B cell (primary cell): ENCODE measurements at regions not wholly inside any gene's neighbourhood (a gene's known extent, or its start where the extent isn't known, plus 50 kb on each side); places are given as distances from the start of the nearest gene placed in this dataset.

ENCODE experiments used
- ATAC-seq: fragments of 200-7000 bp; cut with Tn5 transposase; one replicate; pipeline ENCODE4 v1.10.0; 2021; ENCODE audit warnings: low read depth, mild to moderate bottlenecking, moderate number of reproducible peaks, moderate library complexity
- CTCF ChIA-PET: fragments of 350-600 bp; sonication (Branson Sonifier 250); formaldehyde crosslinking; loops from one replicate; lab custom pipeline; 2021; ENCODE audit warnings: antibody characterized with exemption, inconsistent platforms; lab: Charles Lee
- POLR2A ChIA-PET: fragments of 350-600 bp; sonication (Branson Sonifier 250); formaldehyde crosslinking; loops from one replicate; lab custom pipeline; 2021; ENCODE audit warnings: antibody characterized with exemption; lab: Charles Lee
- DNase-seq: peaks from one replicate; pipeline ENCODE4 v3.0.0; 2013
- H2AFZ ChIP-seq: 2 replicates; pipeline ENCODE4 v1.6.1; 2012; ENCODE audit warnings: mild to moderate bottlenecking, low read depth, low read length; ENCODE audit not compliant: insufficient read depth, poor library complexity, severe bottlenecking
- H3K27ac ChIP-seq, 2 donors: 1 replicate in 1 of 2; 2 replicates in 1 of 2; pipeline ENCODE4 v1.5.1; 2012 to 2013; ENCODE audit warnings: low read length in 2 of 2, mild to moderate bottlenecking in 2 of 2, moderate library complexity in 1 of 2
- H3K27me3 ChIP-seq, 4 experiments: fragments of 200-600 bp in 1 of 4; sonication (generic) in 1 of 4; replicated peaks in 1 of 4; 1 replicate in 2 of 4; 2 replicates in 2 of 4; pipeline versions ENCODE4 v1.6.1 to v1.7.0; 2013 to 2016; ENCODE audit warnings: low read length in 3 of 4, mild to moderate bottlenecking in 2 of 4, mixed read lengths in 1 of 4, moderate library complexity in 1 of 4; ENCODE audit not compliant: insufficient read depth in 4 of 4, control insufficient read depth in 3 of 4; ENCODE audit errors: control extremely low read depth in 1 of 4
- H3K36me3 ChIP-seq, 2 experiments: replicated peaks in 1 of 2; 1 replicate in 1 of 2; 2 replicates in 1 of 2; pipeline versions ENCODE4 v1.6.1 to v1.7.1; 2013; ENCODE audit warnings: low read length in 1 of 2; ENCODE audit not compliant: insufficient read depth in 2 of 2, control insufficient read depth in 1 of 2; ENCODE audit errors: control extremely low read depth in 1 of 2, extremely low read depth in 1 of 2
- H3K4me1 ChIP-seq, 2 donors: fragments of 200-600 bp in 1 of 2; sonication (generic) in 1 of 2; 1 replicate in 1 of 2; 2 replicates in 1 of 2; pipeline versions ENCODE4 v1.5.1 to v1.6.1; 2013 to 2017; ENCODE audit warnings: low read length in 2 of 2; ENCODE audit not compliant: control insufficient read depth in 2 of 2, insufficient read depth in 2 of 2
- H3K4me2 ChIP-seq: replicated peaks from 2 replicates; pipeline ENCODE3; 2012; ENCODE audit warnings: mild to moderate bottlenecking, low read depth, low read length; ENCODE audit not compliant: poor library complexity, severe bottlenecking
- H3K4me3 ChIP-seq, 5 experiments: fragments of 200-600 bp in 1 of 5; sonication (generic) in 1 of 5; 1 replicate in 3 of 5; 2 replicates in 2 of 5; pipeline versions ENCODE4 v1.5.1 to v1.7.0; 2011 to 2016; ENCODE audit warnings: low read length in 4 of 5, mild to moderate bottlenecking in 4 of 5, low read depth in 2 of 5, control low read depth in 1 of 5, moderate library complexity in 1 of 5; ENCODE audit not compliant: insufficient read depth in 1 of 5; ENCODE audit errors: control extremely low read depth in 1 of 5, extremely low read depth in 1 of 5
- H3K79me2 ChIP-seq: fragments of 200-600 bp; sonication (generic); one replicate; pipeline ENCODE4 v1.6.0; 2016; ENCODE audit warnings: low read length; ENCODE audit not compliant: control insufficient read depth, insufficient read depth
- H3K9ac ChIP-seq: fragments of 200-600 bp; sonication (generic); 2 replicates; pipeline ENCODE4 v1.6.1; 2017; ENCODE audit warnings: mild to moderate bottlenecking, low read length, moderate library complexity
- H3K9me3 ChIP-seq, 3 donors: one replicate each; pipeline versions ENCODE4 v1.6.1 to v1.7.1; 2013; ENCODE audit warnings: low read length in 2 of 3; ENCODE audit not compliant: control insufficient read depth in 2 of 3, insufficient read depth in 1 of 3; ENCODE audit errors: control extremely low read depth in 1 of 3
- H4K20me1 ChIP-seq: 2 replicates; pipeline ENCODE4 v1.6.0; 2012; ENCODE audit warnings: mild to moderate bottlenecking, low read length; ENCODE audit not compliant: insufficient read depth, control insufficient read depth, poor library complexity, severe bottlenecking
- H3K27ac Mint-ChIP-seq: one replicate; pipeline ENCODE4 v1.8.0; 2021; ENCODE audit warnings: mixed read lengths
- H3K27me3 Mint-ChIP-seq: one replicate; pipeline ENCODE4 v1.8.0; 2021; ENCODE audit warnings: mixed read lengths
- H3K4me1 Mint-ChIP-seq: one replicate; pipeline ENCODE4 v1.8.0; 2021; ENCODE audit warnings: mixed read lengths
- H3K4me3 Mint-ChIP-seq: one replicate; pipeline ENCODE4 v1.8.0; 2021; ENCODE audit warnings: mixed read lengths
- H3K9me3 Mint-ChIP-seq: one replicate; pipeline ENCODE4 v1.8.0; 2022; ENCODE audit warnings: mixed read lengths; ENCODE audit not compliant: insufficient read depth
- EZH2 ChIP-seq: IDR thresholded peaks from 2 replicates; pipeline ENCODE4 v1.6.1; 2012; ENCODE audit warnings: borderline replicate concordance, low read depth, mild to moderate bottlenecking, moderate library complexity, low read length; ENCODE audit not compliant: insufficient read depth, poor library complexity, severe bottlenecking
- WGBS: methylation state at CpG from one replicate; pipeline ENCODE4 v1.1.5; 2013; ENCODE audit warnings: missing lambda C conversion rate; ENCODE audit not compliant: insufficient coverage; 5-methylcytosine and 5-hydroxymethylcytosine counted together
- intact Hi-C: fragments of 100-400 bp; cut with micrococcal nuclease; formaldehyde crosslinking; loops from one replicate; pipeline ENCODE4 v1.10.0; 2022
- TF ChIP-seq, protein P1 (sequence below): fragments of 200-600 bp; IDR thresholded peaks from one replicate; pipeline ENCODE4 v1.8.0; 2022; ENCODE audit warnings: antibody characterized with exemption, mild to moderate bottlenecking

GRCh38 chr17:14797021-14797420 is 468.1 kb downstream of the PMP22 start:
- ChIA-PET POLR2A (no interaction called here), CTCF (no interaction called here)
- Histone ChIP-seq H3K4me2 (no peak overlapping the region), H3K4me3 (no peak overlapping the region), H2AFZ (no peak overlapping the region), H3K27me3 (peaks cover 0 to 3% (median under 1%) of the 10 kb centered on the region in 4 experiments), H3K36me3 (no peaks in the 10 kb centered on the region), H3K9ac (no peak overlapping the region), H3K27ac (no peak overlapping the region), H3K9me3 (no peaks in the 10 kb centered on the region), H4K20me1 (no peaks in the 10 kb centered on the region), H3K79me2 (no peaks in the 10 kb centered on the region), H3K4me1 (no peaks in the 10 kb centered on the region)
- Mint-ChIP-seq H3K9me3 (no peaks in the 10 kb centered on the region), H3K4me3 (no peak overlapping the region), H3K27ac (no peak overlapping the region), H3K27me3 (peaks cover 39% of the 10 kb centered on the region), H3K4me1 (peaks cover under 1% of the 10 kb centered on the region)
- WGBS, result 100% methylated on average over 2 of the region's 4 CpGs
- ATAC-seq (no peak), DNase-seq (no peak)
- intact Hi-C loops, result no loop called here
- no peak for TF ChIP-seq EZH2
- TF ChIP-seq, protein P1, sequence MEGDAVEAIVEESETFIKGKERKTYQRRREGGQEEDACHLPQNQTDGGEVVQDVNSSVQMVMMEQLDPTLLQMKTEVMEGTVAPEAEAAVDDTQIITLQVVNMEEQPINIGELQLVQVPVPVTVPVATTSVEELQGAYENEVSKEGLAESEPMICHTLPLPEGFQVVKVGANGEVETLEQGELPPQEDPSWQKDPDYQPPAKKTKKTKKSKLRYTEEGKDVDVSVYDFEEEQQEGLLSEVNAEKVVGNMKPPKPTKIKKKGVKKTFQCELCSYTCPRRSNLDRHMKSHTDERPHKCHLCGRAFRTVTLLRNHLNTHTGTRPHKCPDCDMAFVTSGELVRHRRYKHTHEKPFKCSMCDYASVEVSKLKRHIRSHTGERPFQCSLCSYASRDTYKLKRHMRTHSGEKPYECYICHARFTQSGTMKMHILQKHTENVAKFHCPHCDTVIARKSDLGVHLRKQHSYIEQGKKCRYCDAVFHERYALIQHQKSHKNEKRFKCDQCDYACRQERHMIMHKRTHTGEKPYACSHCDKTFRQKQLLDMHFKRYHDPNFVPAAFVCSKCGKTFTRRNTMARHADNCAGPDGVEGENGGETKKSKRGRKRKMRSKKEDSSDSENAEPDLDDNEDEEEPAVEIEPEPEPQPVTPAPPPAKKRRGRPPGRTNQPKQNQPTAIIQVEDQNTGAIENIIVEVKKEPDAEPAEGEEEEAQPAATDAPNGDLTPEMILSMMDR, result no peak

- H3K9me3 ChIP-seq, result no peaks in the 10 kb centered on the region
- no peak overlapping the region for H3K4me3 ChIP-seq
- H3K9me3 Mint-ChIP-seq, result no peaks in the 10 kb centered on the region
- TF ChIP-seq, protein P1, result no peak
- TF ChIP-seq EZH2, result no peak
- ChIA-PET CTCF (no interaction called here), POLR2A (no interaction called here)
- H3K36me3 ChIP-seq, result no peaks in the 10 kb centered on the region
- H2AFZ ChIP-seq, result no peak overlapping the region
- DNase-seq (no peak), ATAC-seq (no peak)
- peaks cover 9% of the 10 kb centered on the region in 2 donors for H3K4me1 ChIP-seq
- peaks cover 38% of the 10 kb centered on the region for H3K27me3 Mint-ChIP-seq
- intact Hi-C loops, result no loop called here
- no peak overlapping the region for H3K27ac Mint-ChIP-seq
- H3K27ac ChIP-seq, result no peak overlapping the region
- no peaks in the 10 kb centered on the region for H3K79me2 ChIP-seq
- H3K4me2 ChIP-seq, result no peak overlapping the region
- no peaks in the 10 kb centered on the region for H4K20me1 ChIP-seq
- H3K27me3 ChIP-seq, result peaks cover 0 to 8% (median 2%) of the 10 kb centered on the region in 4 experiments
- no peak overlapping the region for H3K9ac ChIP-seq
- peaks cover 17% of the 10 kb centered on the region for H3K4me1 Mint-ChIP-seq
- no CpG with 5 or more reads among the region's 1 CpG for WGBS
- no peak overlapping the region for H3K4me3 Mint-ChIP-seq
Observed at GRCh38 chr17:14794961-14795360, 470.2 kb downstream of the PMP22 start.
